K562 (cell line): ENCODE measurements at regions not wholly inside any gene's neighbourhood (a gene's known extent, or its start where the extent isn't known, plus 50 kb on each side); places are given as distances from the start of the nearest gene placed in this dataset.
A peak's percentile ranks its signal among the peaks of the same experiment; 100 is the strongest.

Experiments
- ATAC-seq: fragments of 200-7000 bp; cut with Tn5 transposase; 3 replicates; pipeline ENCODE4 v1.9.1; 2020; ENCODE audit warnings: moderate library complexity
- BruUV-seq: library from RNA; stranded (reverse); fragments of 400-500 nt; replicated peaks from 2 replicates; lab custom pipeline; 2021; lab: Mats Ljungman, UMichigan
- CTCF ChIA-PET: fragments of 300-600 bp; formaldehyde crosslinking; extraction: SDS; loops from one replicate; lab custom pipeline; 2021; ENCODE audit warnings: low intra/inter-chr PET ratio; lab: Yijun Ruan, JAX
- POLR2A ChIA-PET: fragments of 300-600, 350-650 bp; sonication (Branson Sonifier 250); formaldehyde crosslinking; extraction: SDS; loops from one replicate; lab custom pipeline; 2021; ENCODE audit warnings: antibody characterized with exemption, inconsistent platforms; lab: Yijun Ruan, JAX
- DNase-seq, 4 experiments: peaks; one replicate each; pipeline versions ENCODE4 v3.0.0 to v3.0.0-alpha.2; 2011 to 2018; ENCODE audit warnings: low spot score in 3 of 4, mixed read lengths in 3 of 4; ENCODE audit errors: extremely low read depth in 1 of 4
- FAIRE-seq: peaks from 2 replicates; lab custom pipeline; 2011; peaks lifted over from hg19 to GRCh38; lab: Jason Lieb, UNC
- H2AFZ ChIP-seq: 2 replicates; pipeline ENCODE4 v1.6.0; 2011; ENCODE audit warnings: low read depth, low read length, control low read depth, inconsistent platforms
- H3K27ac ChIP-seq: fragments of 200-600 bp; 3 replicates; pipeline ENCODE4 v1.8.0; 2011; ENCODE audit warnings: low read depth, mild to moderate bottlenecking, control low read depth, inconsistent platforms, low read length, moderate library complexity, mixed read lengths; ENCODE audit errors: extremely low read depth
- H3K27me3 ChIP-seq, 2 experiments: fragments of 300-600 bp in 1 of 2; 2 replicates in 1 of 2; 3 replicates in 1 of 2; pipeline versions ENCODE4 v1.6.0 to v1.8.0; 2011; ENCODE audit warnings: inconsistent platforms in 2 of 2, low read length in 2 of 2, mild to moderate bottlenecking in 1 of 2, mixed read lengths in 1 of 2, moderate library complexity in 1 of 2; ENCODE audit not compliant: control insufficient read depth in 2 of 2, insufficient read depth in 2 of 2
- H3K36me3 ChIP-seq: fragments of 300-600 bp; 3 replicates; pipeline ENCODE4 v1.8.0; 2011; ENCODE audit warnings: mild to moderate bottlenecking, low read length, inconsistent platforms; ENCODE audit not compliant: control insufficient read depth, insufficient read depth
- H3K4me1 ChIP-seq, 2 experiments: fragments of 200-600 bp in 1 of 2; replicated peaks in 1 of 2; 2 replicates in 1 of 2; 3 replicates in 1 of 2; pipeline versions ENCODE4 v1.5.1 to v1.8.0; 2011; ENCODE audit warnings: inconsistent platforms in 2 of 2, low read length in 2 of 2, mild to moderate bottlenecking in 1 of 2, mixed read lengths in 1 of 2, moderate library complexity in 1 of 2; ENCODE audit not compliant: control insufficient read depth in 2 of 2, insufficient read depth in 2 of 2
- H3K4me2 ChIP-seq: 2 replicates; pipeline ENCODE4 v1.6.1; 2011; ENCODE audit warnings: low read length, control low read depth, inconsistent platforms, mixed read lengths; ENCODE audit not compliant: insufficient read depth
- H3K4me3 ChIP-seq: fragments of 200-600 bp; sonication (generic), shearing (Covaris generic); 2 replicates; pipeline ENCODE4 v1.5.1; 2016; ENCODE audit warnings: control low read depth, inconsistent platforms
- H3K79me2 ChIP-seq: fragments of 200-600 bp; 3 replicates; pipeline ENCODE4 v1.8.0; 2011; ENCODE audit warnings: low read length, inconsistent platforms; ENCODE audit not compliant: control insufficient read depth, insufficient read depth
- H3K9ac ChIP-seq, 2 experiments: 2 replicates each; pipeline versions ENCODE4 v1.6.0 to v1.6.1; 2011; ENCODE audit warnings: low read depth in 2 of 2, low read length in 2 of 2, control low read depth in 1 of 2, inconsistent platforms in 1 of 2, mild to moderate bottlenecking in 1 of 2, mixed read lengths in 1 of 2; ENCODE audit not compliant: insufficient read depth in 1 of 2
- H3K9me1 ChIP-seq: one replicate; pipeline ENCODE4 v1.6.0; 2011; ENCODE audit warnings: inconsistent platforms, mild to moderate bottlenecking, low read length, moderate library complexity; ENCODE audit not compliant: control insufficient read depth, insufficient read depth
- H3K9me3 ChIP-seq: replicated peaks from 2 replicates; pipeline ENCODE4 v1.5.1; 2011; ENCODE audit warnings: low read depth, low read length, inconsistent platforms; ENCODE audit not compliant: control insufficient read depth, insufficient read depth
- H4K20me1 ChIP-seq: replicated peaks from 2 replicates; pipeline ENCODE4 v1.6.1; 2011; ENCODE audit warnings: low read length, inconsistent platforms, mixed read lengths; ENCODE audit not compliant: control insufficient read depth, insufficient read depth
- CAMTA2 ChIP-seq: fragments of 250-450 bp; sonication (Bioruptor Pico); conservative IDR thresholded peaks from 2 replicates; pipeline ENCODE4 v1.5.1; 2022
- GTF2E2 ChIP-seq: fragments of 200-800 bp; sonication (Bioruptor generic); IDR thresholded peaks from 2 replicates; pipeline ENCODE4 v1.6.1; 2016; ENCODE audit warnings: missing genetic modification characterization, missing compliant biosample characterization
- HDAC6 ChIP-seq: IDR thresholded peaks from 2 replicates; pipeline ENCODE4 v1.6.1; 2012; ENCODE audit warnings: low read depth, mild to moderate bottlenecking, control low read depth, inconsistent platforms, low read length, moderate library complexity
- HMGN3 ChIP-seq: IDR thresholded peaks from 2 replicates; pipeline ENCODE4 v1.6.1; 2011; ENCODE audit warnings: borderline replicate concordance, low read depth, mild to moderate bottlenecking, mixed read lengths, low read length; ENCODE audit not compliant: insufficient read length; ENCODE audit errors: extremely low read depth
- KHSRP ChIP-seq: fragments of 450-650 bp; IDR thresholded peaks from 2 replicates; pipeline ENCODE4 v1.6.1; 2017
- MYC ChIP-seq, 2 experiments: fragments of 250-450 bp in 1 of 2; sonication (Bioruptor Pico) in 1 of 2; IDR thresholded peaks; 2 replicates each; pipeline versions ENCODE4 v1.5.1 to v1.6.1; 2012 to 2021; ENCODE audit warnings: low read depth in 2 of 2, borderline replicate concordance in 1 of 2, improper control_type of control experiment in 1 of 2, low read length in 1 of 2, mild to moderate bottlenecking in 1 of 2, moderate library complexity in 1 of 2
- NCOA4 ChIP-seq: fragments of 450-650 bp; IDR thresholded peaks from 2 replicates; pipeline ENCODE4 v1.6.1; 2018; ENCODE audit warnings: mild to moderate bottlenecking; ENCODE audit not compliant: partially characterized antibody
- NR1H2 ChIP-seq: sonication (generic); formaldehyde crosslinking; IDR thresholded peaks from 2 replicates; pipeline ENCODE4 v1.4.0; 2020; ENCODE audit warnings: mild to moderate bottlenecking, missing genetic modification reagents
- POLR2G ChIP-seq: fragments of 200-400 bp; formaldehyde crosslinking; IDR thresholded peaks from 2 replicates; pipeline ENCODE4 v1.6.1; 2017; ENCODE audit warnings: low read depth, mild to moderate bottlenecking, antibody characterized with exemption, low read length, moderate library complexity
- RBFOX2 ChIP-seq: fragments of 200-400 bp; formaldehyde crosslinking; IDR thresholded peaks from 2 replicates; pipeline ENCODE4 v1.6.1; 2017; ENCODE audit warnings: low read depth, mild to moderate bottlenecking, low read length, moderate library complexity
- TCFL5 ChIP-seq: fragments of 250-450 bp; sonication (Bioruptor Pico); conservative IDR thresholded peaks from 2 replicates; pipeline ENCODE4 v1.6.1; 2021; ENCODE audit warnings: mild to moderate bottlenecking, moderate library complexity, matching md5 sums
- UBTF ChIP-seq, 2 experiments: IDR thresholded peaks; 2 replicates each; pipeline ENCODE4 v1.6.1; 2012; ENCODE audit warnings: improper control_type of control experiment in 2 of 2, low read depth in 2 of 2, low read length in 2 of 2, borderline replicate concordance in 1 of 2
- WGBS: fragments of 100-300 bp; shearing (Covaris generic); methylation state at CpG from one replicate; pipeline ENCODE4 v1.1.6; 2016; ENCODE audit warnings: low coverage, mixed read lengths; ENCODE audit not compliant: insufficient coverage; ENCODE audit errors: missing lambda C conversion rate; 5-methylcytosine and 5-hydroxymethylcytosine counted together
- in situ Hi-C: fragments of 300-500 bp; cut with MboI; formaldehyde crosslinking; loops from 4 replicates; pipeline ENCODE4 v1.15.0; 2018; ENCODE audit warnings: inconsistent platforms, mixed read lengths
- intact Hi-C: fragments of 100-400 bp; cut with micrococcal nuclease; formaldehyde crosslinking; loops from 2 replicates; pipeline ENCODE4 v1.14.2; 2022

- H3K79me2 ChIP-seq: peaks cover 27% of the 10 kb centered on the region
- H2AFZ ChIP-seq: no peak overlapping the region
- intact Hi-C loops (no loop called here), in situ Hi-C loops (no loop called here)
- 0 out of 2 replicates have a peak, but pooled peaks have one; percentile 22 for TF ChIP-seq RBFOX2
- TF ChIP-seq POLR2G: peak; percentile 29; the same call in 1 of the 2 replicates
- TF ChIP-seq TCFL5 (CRISPR knock-in tag): no peak
- H3K27ac ChIP-seq: no peak overlapping the region
- H3K9me3 ChIP-seq: no peaks in the 10 kb centered on the region
- no peaks in the 10 kb centered on the region for H3K9me1 ChIP-seq
- H3K9ac ChIP-seq: peak overlapping the region in 1 of 2 experiments; percentile 5; a peak in 1 of 4 replicates
- no peak for DNase-seq
- ATAC-seq: no peak
- no TSS peak for BruUV-seq
- peaks cover 17 to 31% of the 10 kb centered on the region in 2 experiments; a peak in 4 of 5 replicates for H3K4me1 ChIP-seq
- no peaks in the 10 kb centered on the region for H3K36me3 ChIP-seq
- H4K20me1 ChIP-seq: no peaks in the 10 kb centered on the region
- no peaks in the 10 kb centered on the region for H3K27me3 ChIP-seq
- WGBS: 96% methylated on average over 13 of the region's 51 CpGs
- H3K4me2 ChIP-seq: no peak overlapping the region
- FAIRE-seq: no peak
- ChIA-PET CTCF (no interaction called here), POLR2A (interaction anchor here (0.6 to 1.5 kb wide), 8 partner anchors 12 to 259 kb away, joined by 3 to 8 read pairs (median 3); no protein-coding TSS in a partner anchor)
- no peak overlapping the region for H3K4me3 ChIP-seq
Observed at GRCh38 chr13:50126993-50127725, 111.9 kb downstream of the KCNRG start.

GRCh38 chr13:50127726-50128291, 112.6 kb downstream of the KCNRG start:
- CTCF ChIA-PET: no interaction called here
- Histone ChIP-seq H3K27ac (no peak overlapping the region), H3K4me3 (no peak overlapping the region), H3K79me2 (peaks cover 20% of the 10 kb centered on the region), H2AFZ (no peak overlapping the region), H4K20me1 (no peaks in the 10 kb centered on the region), H3K36me3 (no peaks in the 10 kb centered on the region), H3K9me3 (no peaks in the 10 kb centered on the region), H3K4me1 (peaks cover 10 to 31% of the 10 kb centered on the region in 2 experiments; a peak in 4 of 5 replicates), H3K9ac (no peak overlapping the region), H3K27me3 (no peaks in the 10 kb centered on the region), H3K4me2 (no peak overlapping the region), H3K9me1 (no peaks in the 10 kb centered on the region)
- FAIRE-seq: no peak
- DNase-seq: no peak
- ATAC-seq: no peak
- intact Hi-C loops (no loop called here), in situ Hi-C loops (no loop called here)
- 93% methylated on average over 15 of the region's 39 CpGs for WGBS
- BruUV-seq: no TSS peak
- POLR2A ChIA-PET: interaction anchor here (0.5 to 1.5 kb wide), 2 partner anchors 19 to 42 kb away, joined by 3 read pairs; no protein-coding TSS in a partner anchor
- TF ChIP-seq CAMTA2 (CRISPR knock-in tag) (no peak), GTF2E2 (tag) (no peak), NR1H2 (CRISPR knock-in tag) (no peak), KHSRP (no peak), NCOA4 (no peak), UBTF (IDR thresholded peaks at IDR 0.05; ENCODE audit: borderline replicate concordance in 1 of 2, low read depth in 2 of 2, low read length in 2 of 2) (no peak), HMGN3 (no peak), MYC (IDR thresholded peaks at IDR 0.05; ENCODE audit: low read depth, low read length) (no peak), MYC (CRISPR knock-in tag; IDR thresholded peaks at IDR 0.05; ENCODE audit: borderline replicate concordance, low read depth) (no peak), HDAC6 (no peak)
